CD4-positive, alpha-beta T cell (primary cell): ENCODE measurements at regions not wholly inside any gene's neighbourhood (a gene's known extent, or its start where the extent isn't known, plus 50 kb on each side); places are given as distances from the start of the nearest gene placed in this dataset.

Experiments
- ATAC-seq: fragments of 200-7000 bp; cut with Tn5 transposase; one replicate; pipeline ENCODE4 v1.10.0; 2022; ENCODE audit warnings: mild to moderate bottlenecking; ENCODE audit not compliant: poor library complexity
- CTCF ChIA-PET: fragments of 350-600 bp; sonication (Branson Sonifier 250); formaldehyde crosslinking; loops from one replicate; lab custom pipeline; 2021; ENCODE audit warnings: antibody characterized with exemption, inconsistent platforms; lab: Charles Lee
- POLR2A ChIA-PET: fragments of 350-600 bp; sonication (Branson Sonifier 250); formaldehyde crosslinking; loops from one replicate; lab custom pipeline; 2021; ENCODE audit warnings: antibody characterized with exemption, inconsistent platforms; lab: Charles Lee
- DNase-seq, 14 experiments: peaks; one replicate each; pipeline ENCODE4 v3.0.0-alpha.2; 2013 to 2020; ENCODE audit warnings: mixed read lengths in 2 of 14
- H3K27ac ChIP-seq, 2 donors: one replicate each; pipeline versions ENCODE4 v1.5.1 to v1.7.0; 2013; ENCODE audit warnings: low read length in 2 of 2, low read depth in 1 of 2, mild to moderate bottlenecking in 1 of 2
- H3K27me3 ChIP-seq, 2 experiments: 1 replicate in 1 of 2; 2 replicates in 1 of 2; pipeline versions ENCODE4 v1.6.1 to v1.7.0; 2013; ENCODE audit warnings: low read length in 2 of 2, control low read depth in 1 of 2, mild to moderate bottlenecking in 1 of 2, moderate library complexity in 1 of 2; ENCODE audit not compliant: insufficient read depth in 2 of 2, control insufficient read depth in 1 of 2
- H3K36me3 ChIP-seq: one replicate; pipeline ENCODE4 v1.6.1; 2013; ENCODE audit warnings: low read length, control low read depth; ENCODE audit not compliant: insufficient read depth
- H3K4me1 ChIP-seq: one replicate; pipeline ENCODE4 v1.6.1; 2013; ENCODE audit warnings: low read length, control low read depth; ENCODE audit not compliant: insufficient read depth
- H3K4me3 ChIP-seq: one replicate; pipeline ENCODE4 v1.5.1; 2013; ENCODE audit warnings: mild to moderate bottlenecking, low read length, moderate library complexity
- H3K9me3 ChIP-seq, 2 experiments: 1 replicate in 1 of 2; 2 replicates in 1 of 2; pipeline versions ENCODE4 v1.6.1 to v1.7.0; 2013; ENCODE audit warnings: low read length in 2 of 2, mild to moderate bottlenecking in 2 of 2, control low read depth in 1 of 2, moderate library complexity in 1 of 2; ENCODE audit not compliant: control insufficient read depth in 1 of 2, insufficient read depth in 1 of 2
- H3K27ac Mint-ChIP-seq: one replicate; pipeline ENCODE4 v1.8.0; 2020; ENCODE audit warnings: mixed read lengths
- H3K27me3 Mint-ChIP-seq: one replicate; pipeline ENCODE4 v1.8.0; 2021; ENCODE audit warnings: mixed read lengths
- H3K36me3 Mint-ChIP-seq: one replicate; pipeline ENCODE4 v1.8.0; 2021; ENCODE audit warnings: low read depth, mixed read lengths
- H3K4me1 Mint-ChIP-seq: one replicate; pipeline ENCODE4 v1.8.0; 2021; ENCODE audit warnings: low read depth, mixed read lengths
- H3K4me3 Mint-ChIP-seq: one replicate; pipeline ENCODE4 v1.8.0; 2020; ENCODE audit warnings: mild to moderate bottlenecking, mixed read lengths
- H3K9me3 Mint-ChIP-seq: one replicate; pipeline ENCODE4 v1.8.0; 2020; ENCODE audit warnings: mixed read lengths
- CTCF ChIP-seq: fragments of 200-600 bp; IDR thresholded peaks from one replicate; pipeline ENCODE4 v1.8.0; 2022; ENCODE audit warnings: antibody characterized with exemption, mild to moderate bottlenecking
- intact Hi-C, 2 experiments: fragments of 100-400 bp; cut with DNase I in 1 of 2; cut with micrococcal nuclease in 1 of 2; formaldehyde crosslinking; loops; one replicate each; pipeline versions ENCODE4 v1.15.1 to v1.9.0; 2023 to 2025; cut with DNase I, micrococcal nuclease

- H3K9me3 Mint-ChIP-seq = no peaks in the 10 kb centered on the region
- no peak overlapping the region for H3K27ac ChIP-seq
- H3K9me3 ChIP-seq = no peaks in the 10 kb centered on the region
- ATAC-seq = no peak
- no peaks in the 10 kb centered on the region for H3K4me1 ChIP-seq
- H3K27me3 ChIP-seq = no peaks in the 10 kb centered on the region
- TF ChIP-seq CTCF = no peak
- CTCF ChIA-PET = no interaction called here
- H3K27ac Mint-ChIP-seq = no peak overlapping the region
- H3K4me3 ChIP-seq = no peak overlapping the region
- intact Hi-C loops = no loop called here
- DNase-seq = no peak
- no peaks in the 10 kb centered on the region for H3K4me1 Mint-ChIP-seq
- H3K4me3 Mint-ChIP-seq = no peak overlapping the region
- no peaks in the 10 kb centered on the region for H3K36me3 ChIP-seq
- POLR2A ChIA-PET = no interaction called here
- no peaks in the 10 kb centered on the region for H3K27me3 Mint-ChIP-seq
- no peaks in the 10 kb centered on the region for H3K36me3 Mint-ChIP-seq
Measured at GRCh38 chr5:96506376-96506775, 73.3 kb upstream of the PCSK1 start.

- no peak overlapping the region for H3K27ac Mint-ChIP-seq
- H3K4me1 Mint-ChIP-seq = no peaks in the 10 kb centered on the region
- no peak for TF ChIP-seq CTCF
- H3K27me3 Mint-ChIP-seq = no peaks in the 10 kb centered on the region
- Histone ChIP-seq H3K4me1 (no peaks in the 10 kb centered on the region), H3K27ac (no peak overlapping the region), H3K9me3 (no peaks in the 10 kb centered on the region), H3K27me3 (no peaks in the 10 kb centered on the region), H3K36me3 (no peaks in the 10 kb centered on the region), H3K4me3 (no peak overlapping the region)
- H3K4me3 Mint-ChIP-seq = no peak overlapping the region
- no peak for DNase-seq
- no peaks in the 10 kb centered on the region for H3K36me3 Mint-ChIP-seq
- CTCF ChIA-PET = no interaction called here
- ATAC-seq = no peak
- H3K9me3 Mint-ChIP-seq = no peaks in the 10 kb centered on the region
- intact Hi-C loops = no loop called here
- POLR2A ChIA-PET = no interaction called here
Measured at GRCh38 chr5:96506866-96507527, 73.9 kb upstream of the PCSK1 start.

GRCh38 chr5:96509316-96509715, 76.3 kb upstream of the PCSK1 start:
- ChIA-PET CTCF (no interaction called here), POLR2A (no interaction called here)
- ATAC-seq (no peak), DNase-seq (no peak)
- Mint-ChIP-seq H3K36me3 (no peaks in the 10 kb centered on the region), H3K9me3 (no peaks in the 10 kb centered on the region), H3K27ac (no peak overlapping the region), H3K27me3 (peaks cover 4% of the 10 kb centered on the region), H3K4me1 (no peaks in the 10 kb centered on the region), H3K4me3 (no peak overlapping the region)
- intact Hi-C loops = no loop called here
- TF ChIP-seq CTCF = no peak
- H3K27me3 ChIP-seq = no peaks in the 10 kb centered on the region
- H3K36me3 ChIP-seq = no peaks in the 10 kb centered on the region
- no peak overlapping the region for H3K27ac ChIP-seq
- H3K4me3 ChIP-seq = no peak overlapping the region
- no peaks in the 10 kb centered on the region for H3K4me1 ChIP-seq
- no peaks in the 10 kb centered on the region for H3K9me3 ChIP-seq
